Hepatocyte (in vitro differentiated cells): ENCODE measurements at regions not wholly inside any gene's neighbourhood (a gene's known extent, or its start where the extent isn't known, plus 50 kb on each side); places are given as distances from the start of the nearest gene placed in this dataset.
A peak's percentile ranks its signal among the peaks of the same experiment; 100 is the strongest.

Source experiments
- DNase-seq: peaks from one replicate; pipeline ENCODE4 v3.0.0-alpha.2; 2016; ENCODE audit warnings: low spot score
- H2AFZ ChIP-seq: fragments of 200-600 bp; sonication (generic); 2 replicates; pipeline ENCODE4 v1.6.0; 2016; ENCODE audit warnings: antibody characterized with exemption, mild to moderate bottlenecking
- H3K27ac ChIP-seq: fragments of 200-600 bp; sonication (generic); 2 replicates; pipeline ENCODE4 v1.5.1; 2016; ENCODE audit warnings: mild to moderate bottlenecking
- H3K27me3 ChIP-seq: fragments of 200-600 bp; sonication (generic); 2 replicates; pipeline ENCODE4 v1.6.1; 2016
- H3K36me3 ChIP-seq: fragments of 200-600 bp; sonication (generic); replicated peaks from 2 replicates; pipeline ENCODE4 v1.5.1; 2016; ENCODE audit warnings: low read depth; ENCODE audit not compliant: insufficient read depth
- H3K4me1 ChIP-seq: fragments of 200-600 bp; sonication (generic); 2 replicates; pipeline ENCODE4 v1.5.1; 2016; ENCODE audit warnings: mild to moderate bottlenecking, moderate library complexity; ENCODE audit not compliant: insufficient read depth
- H3K4me2 ChIP-seq: fragments of 200-600 bp; sonication (generic); 2 replicates; pipeline ENCODE4 v1.6.0; 2016
- H3K4me3 ChIP-seq: fragments of 200-600 bp; sonication (generic); 2 replicates; pipeline ENCODE4 v1.5.1; 2016; ENCODE audit warnings: mild to moderate bottlenecking
- H3K79me2 ChIP-seq: fragments of 200-600 bp; sonication (generic); 2 replicates; pipeline ENCODE4 v1.6.0; 2017; ENCODE audit warnings: mild to moderate bottlenecking
- H3K9me2 ChIP-seq: fragments of 200-600 bp; sonication (generic); replicated peaks from 2 replicates; pipeline ENCODE4 v1.6.0; 2017; ENCODE audit warnings: mild to moderate bottlenecking; ENCODE audit not compliant: insufficient read depth
- H3K9me3 ChIP-seq: fragments of 200-600 bp; sonication (generic); 2 replicates; pipeline ENCODE4 v1.5.1; 2016; ENCODE audit warnings: low read depth, mild to moderate bottlenecking
- H4K20me1 ChIP-seq: fragments of 200-600 bp; sonication (generic); 2 replicates; pipeline ENCODE4 v1.6.0; 2016; ENCODE audit warnings: mild to moderate bottlenecking; ENCODE audit not compliant: insufficient read depth, poor library complexity, severe bottlenecking
- EZH2 ChIP-seq: fragments of 200-600 bp; sonication (generic); IDR thresholded peaks from 2 replicates; pipeline ENCODE4 v1.6.1; 2016; ENCODE audit warnings: antibody characterized with exemption, mild to moderate bottlenecking, borderline replicate concordance
- EZH2phosphoT487 ChIP-seq: fragments of 200-600 bp; sonication (generic); IDR thresholded peaks from one replicate; pipeline ENCODE4 v1.6.1; 2018; ENCODE audit warnings: antibody characterized with exemption, mild to moderate bottlenecking, low read depth, moderate library complexity; ENCODE audit not compliant: unreplicated experiment, severe bottlenecking
- WGBS: methylation state at CpG from one replicate; pipeline ENCODE4 v1.1.6; 2016; ENCODE audit warnings: low lambda C conversion rate; ENCODE audit errors: missing lambda C conversion rate; 5-methylcytosine and 5-hydroxymethylcytosine counted together
- TF ChIP-seq, protein P1 (sequence below): fragments of 200-600 bp; sonication (generic); IDR thresholded peaks from 2 replicates; pipeline ENCODE4 v1.5.1; 2016; ENCODE audit warnings: antibody characterized with exemption, mild to moderate bottlenecking; ENCODE audit not compliant: poor library complexity

DNA sequence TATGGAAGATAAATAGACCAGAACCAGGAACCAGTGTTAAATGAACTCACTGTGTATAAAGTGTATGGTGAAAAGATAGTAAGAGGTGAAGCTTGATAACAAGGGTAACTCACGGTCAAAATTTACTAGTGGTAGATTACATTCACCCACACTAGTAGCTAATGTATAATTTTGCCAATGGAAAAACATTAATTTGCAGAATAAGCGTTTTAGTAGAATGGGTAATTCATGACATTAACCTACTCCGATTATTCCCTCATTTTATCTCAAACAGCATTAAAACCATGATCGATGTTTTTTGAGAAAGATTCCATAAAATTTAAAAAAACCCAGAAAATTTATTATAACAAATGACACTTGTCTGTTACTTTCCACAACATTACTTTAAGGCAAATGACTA, 57.7 kb upstream of the PPP1R3A start:
- H2AFZ ChIP-seq = no peak overlapping the region
- no peaks in the 10 kb centered on the region for H3K9me2 ChIP-seq
- H3K4me3 ChIP-seq = no peak overlapping the region
- DNase-seq = no peak
- H3K36me3 ChIP-seq = no peaks in the 10 kb centered on the region
- H3K27ac ChIP-seq = no peak overlapping the region
- WGBS = 88% methylated on average over 4 of the region's 4 CpGs
- TF ChIP-seq EZH2 (no peak), EZH2phosphoT487 (no peak)
- TF ChIP-seq, protein P1, sequence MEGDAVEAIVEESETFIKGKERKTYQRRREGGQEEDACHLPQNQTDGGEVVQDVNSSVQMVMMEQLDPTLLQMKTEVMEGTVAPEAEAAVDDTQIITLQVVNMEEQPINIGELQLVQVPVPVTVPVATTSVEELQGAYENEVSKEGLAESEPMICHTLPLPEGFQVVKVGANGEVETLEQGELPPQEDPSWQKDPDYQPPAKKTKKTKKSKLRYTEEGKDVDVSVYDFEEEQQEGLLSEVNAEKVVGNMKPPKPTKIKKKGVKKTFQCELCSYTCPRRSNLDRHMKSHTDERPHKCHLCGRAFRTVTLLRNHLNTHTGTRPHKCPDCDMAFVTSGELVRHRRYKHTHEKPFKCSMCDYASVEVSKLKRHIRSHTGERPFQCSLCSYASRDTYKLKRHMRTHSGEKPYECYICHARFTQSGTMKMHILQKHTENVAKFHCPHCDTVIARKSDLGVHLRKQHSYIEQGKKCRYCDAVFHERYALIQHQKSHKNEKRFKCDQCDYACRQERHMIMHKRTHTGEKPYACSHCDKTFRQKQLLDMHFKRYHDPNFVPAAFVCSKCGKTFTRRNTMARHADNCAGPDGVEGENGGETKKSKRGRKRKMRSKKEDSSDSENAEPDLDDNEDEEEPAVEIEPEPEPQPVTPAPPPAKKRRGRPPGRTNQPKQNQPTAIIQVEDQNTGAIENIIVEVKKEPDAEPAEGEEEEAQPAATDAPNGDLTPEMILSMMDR = no peak
- no peaks in the 10 kb centered on the region for H3K4me1 ChIP-seq
- no peak overlapping the region for H3K4me2 ChIP-seq
- H4K20me1 ChIP-seq = no peaks in the 10 kb centered on the region
- no peaks in the 10 kb centered on the region for H3K9me3 ChIP-seq
- no peaks in the 10 kb centered on the region for H3K79me2 ChIP-seq
- H3K27me3 ChIP-seq = no peaks in the 10 kb centered on the region

DNA sequence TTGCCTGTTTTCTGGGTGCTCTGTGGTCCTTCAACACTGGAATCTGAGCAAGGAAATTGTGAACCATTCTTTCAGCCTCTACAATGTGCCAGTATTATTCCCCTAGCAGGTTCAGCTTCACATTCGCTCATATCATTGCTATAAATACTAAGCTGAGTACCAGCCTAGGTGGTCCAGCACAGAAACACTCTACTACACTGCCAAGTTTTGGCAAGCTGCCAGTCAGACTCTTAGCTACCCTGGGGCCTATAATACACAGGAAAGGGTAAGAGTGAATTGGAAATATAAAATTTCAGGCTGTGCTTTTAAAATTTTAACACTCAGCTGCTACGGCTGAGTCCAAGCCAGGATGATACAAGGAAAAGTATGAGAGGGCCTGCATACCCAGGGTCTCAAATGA, 49.9 kb upstream of the PPP1R3A start:
- Histone ChIP-seq H3K27me3 (no peaks in the 10 kb centered on the region), H3K4me2 (no peak overlapping the region), H3K9me3 (no peaks in the 10 kb centered on the region), H3K4me1 (no peaks in the 10 kb centered on the region), H4K20me1 (no peaks in the 10 kb centered on the region), H3K79me2 (no peaks in the 10 kb centered on the region), H2AFZ (no peak overlapping the region), H3K9me2 (no peaks in the 10 kb centered on the region), H3K36me3 (no peaks in the 10 kb centered on the region), H3K4me3 (no peak overlapping the region), H3K27ac (no peak overlapping the region)
- peak; percentile 16 for DNase-seq
- TF ChIP-seq, protein P1 = no peak
- TF ChIP-seq EZH2 (no peak), EZH2phosphoT487 (no peak)
- 35% methylated on average over 2 of the region's 2 CpGs for WGBS
